Right lung (tissue), 2 donors: ENCODE measurements at regions not wholly inside any gene's neighbourhood (a gene's known extent, or its start where the extent isn't known, plus 50 kb on each side); places are given as distances from the start of the nearest gene placed in this dataset.

Experiments used
- DNase-seq, 2 donors: peaks; one replicate each; pipeline ENCODE4 v3.0.0-alpha.2; 2013

DNA sequence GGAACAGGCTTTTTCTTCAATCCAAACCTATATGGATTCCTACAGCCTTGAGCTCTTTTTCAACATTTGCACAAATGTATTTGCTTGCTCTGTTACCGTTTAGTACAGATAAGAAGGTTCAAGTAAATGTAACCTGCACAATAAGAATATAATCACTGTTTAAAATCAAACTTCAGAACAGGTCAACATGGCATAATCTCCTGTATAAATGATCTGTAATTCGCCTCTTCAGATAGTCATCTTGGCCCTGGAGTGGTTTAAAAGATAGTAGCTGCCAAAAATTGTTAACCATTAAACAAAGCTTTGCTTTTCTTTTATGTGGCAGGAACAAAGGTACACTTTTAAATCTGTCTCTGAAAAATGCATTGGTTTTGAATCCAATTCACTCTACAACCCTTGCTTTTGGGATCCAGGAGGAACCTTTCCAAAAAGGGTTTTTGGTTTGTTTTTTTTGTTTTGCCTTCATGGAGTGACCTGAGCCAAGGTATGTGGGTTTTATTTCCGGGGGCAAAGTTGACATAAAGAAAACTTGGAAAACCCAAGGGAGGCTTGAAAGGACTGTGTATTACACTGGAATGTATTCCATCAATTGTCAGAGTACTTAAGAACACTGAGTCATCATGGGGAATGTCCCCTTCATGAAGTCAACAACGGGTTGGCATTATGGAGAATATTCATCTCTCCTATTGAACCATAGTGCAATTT, 210.4 kb upstream of the HCCS start:
- no peak for DNase-seq

- DNase-seq, result no peak
Observed at GRCh38 chrX:10901290-10901633, 209.9 kb upstream of the HCCS start.

DNA sequence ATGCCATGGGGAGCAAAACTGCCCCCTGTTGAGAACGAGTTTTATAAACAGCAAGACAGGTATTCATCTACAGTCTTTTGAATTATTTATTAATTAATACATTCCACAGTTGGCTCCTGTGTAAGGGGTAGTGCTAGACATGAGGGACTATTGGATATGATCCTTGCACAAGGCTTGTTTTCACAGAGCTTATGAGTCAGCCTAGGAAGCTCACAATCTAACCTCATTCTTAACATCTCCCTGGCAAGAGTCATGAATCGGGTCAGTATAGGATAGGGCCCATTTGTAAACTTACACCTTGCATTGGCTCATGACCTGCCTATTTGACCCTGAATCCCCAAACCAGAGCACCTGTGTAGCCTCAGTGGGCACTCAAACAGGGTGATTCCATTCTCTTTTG, 209.1 kb upstream of the HCCS start:
- DNase-seq, result no peak

- no peak for DNase-seq
Observed at GRCh38 chrX:10903523-10903922, 207.6 kb upstream of the HCCS start.

DNA sequence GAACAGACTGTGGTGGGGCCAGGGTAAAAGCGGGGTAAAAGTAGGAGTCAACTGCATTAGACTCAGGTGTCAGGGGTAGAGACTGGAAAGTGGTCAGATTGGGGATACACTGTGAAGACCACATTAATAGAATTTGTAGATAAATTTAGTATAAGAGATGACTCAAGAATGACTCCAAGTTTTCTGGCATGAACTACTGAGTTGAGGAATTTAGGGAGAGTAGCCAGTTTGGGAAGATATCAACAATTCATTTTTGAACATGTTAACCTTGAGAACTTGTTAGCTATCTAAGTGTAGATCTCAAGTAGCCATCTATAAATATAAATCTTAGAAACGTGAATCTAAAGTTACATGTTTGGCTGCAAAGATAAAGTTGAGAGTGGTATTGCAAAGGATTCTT, 206.9 kb upstream of the HCCS start:
- no peak for DNase-seq

DNA sequence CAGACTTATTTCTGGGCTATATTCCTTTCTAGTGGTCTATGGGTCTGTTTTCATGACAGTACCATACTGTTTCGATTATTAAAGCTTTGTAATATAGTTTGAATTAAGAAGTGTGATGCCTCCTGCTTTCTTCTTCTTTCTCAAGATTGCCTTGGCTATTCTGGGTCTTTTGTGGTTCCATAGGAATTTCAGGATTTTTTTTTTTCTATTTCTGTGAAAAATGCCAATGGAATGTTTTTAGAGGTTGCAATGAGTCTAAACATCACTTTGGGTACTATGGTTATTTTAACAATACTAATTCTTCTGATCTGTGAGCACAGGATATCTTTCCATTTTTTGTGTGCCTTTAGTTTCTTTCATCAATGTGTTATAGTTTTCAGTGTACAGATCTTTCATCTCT, 204.3 kb upstream of the HCCS start:
- DNase-seq, result no peak

DNA sequence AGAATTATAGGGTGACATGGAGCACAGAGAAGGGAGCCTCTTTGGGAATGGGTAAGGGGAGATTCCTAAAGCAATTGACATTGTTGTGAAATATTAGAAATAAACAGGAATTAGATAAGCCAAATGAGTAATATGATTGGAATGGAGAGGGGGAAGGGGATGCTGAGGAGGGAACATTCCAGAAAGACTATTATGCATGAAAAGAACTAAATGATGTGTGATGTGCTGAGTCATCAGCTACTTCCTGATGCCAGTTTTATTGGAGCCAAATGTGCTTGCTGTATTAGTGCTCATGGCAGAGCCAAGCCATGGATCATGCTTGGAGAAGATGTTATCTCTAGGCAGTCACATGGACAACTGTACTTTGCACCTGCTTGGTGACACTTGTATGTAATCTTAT, 189.0 kb upstream of the HCCS start:
- DNase-seq, result no peak

DNA sequence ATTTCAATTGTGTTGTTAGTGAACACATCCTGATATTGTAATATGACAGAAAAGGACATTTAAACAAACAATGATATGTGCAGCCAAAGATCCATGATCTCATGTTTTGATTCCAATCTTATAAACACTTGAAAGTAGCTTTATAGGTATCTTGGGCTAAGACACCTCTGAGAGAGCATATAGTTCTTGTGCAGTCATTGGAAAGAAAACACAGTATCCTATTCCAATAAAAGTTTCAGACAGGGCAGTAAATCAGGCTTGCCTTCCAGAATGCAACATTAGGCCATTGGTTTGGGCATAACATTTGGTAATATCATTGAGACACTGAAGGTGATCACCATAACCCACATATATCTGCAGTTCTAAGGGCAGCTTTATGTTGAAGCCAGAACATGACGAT, 188.3 kb upstream of the HCCS start:
- no peak for DNase-seq

DNA sequence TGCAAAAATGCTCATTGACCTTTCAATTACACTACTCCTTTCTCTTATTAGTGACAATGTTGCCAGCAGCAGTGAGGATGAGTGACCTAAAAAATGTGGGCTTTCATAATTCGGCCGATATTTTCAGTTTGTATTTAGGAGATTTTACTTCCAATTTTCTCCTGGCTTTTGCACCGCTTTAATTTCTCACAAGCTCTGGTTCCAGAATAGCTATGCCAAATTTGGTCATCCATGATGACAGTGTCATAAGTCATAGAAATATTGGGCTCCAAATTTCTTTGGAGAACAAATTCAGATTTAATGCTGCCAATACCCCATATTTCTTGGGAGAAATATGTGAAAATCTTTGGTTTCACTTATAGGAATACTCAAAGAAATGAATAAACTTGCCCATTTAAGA, 187.7 kb upstream of the HCCS start:
- no peak for DNase-seq

DNA sequence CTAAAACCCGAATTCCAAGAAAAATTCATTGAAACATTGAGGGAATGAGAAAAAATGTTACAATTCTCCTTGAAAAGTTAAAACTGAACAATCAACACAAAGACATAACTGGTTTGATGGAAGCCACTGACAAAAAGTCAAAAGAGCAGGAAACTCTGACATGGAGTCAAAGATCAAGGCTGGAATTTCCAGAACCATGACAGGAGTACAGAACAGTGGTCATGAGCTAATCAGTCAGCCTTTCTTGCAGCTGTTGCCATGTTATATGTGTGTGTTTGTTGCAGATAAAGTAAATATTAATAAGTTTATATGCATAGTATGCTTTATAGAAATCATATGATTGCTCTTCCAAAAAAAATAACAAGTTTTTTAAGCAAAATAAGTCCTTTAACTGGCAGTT, 184.7 kb upstream of the HCCS start:
- no peak for DNase-seq

GRCh38 chrX:10926891-10927290, 184.2 kb upstream of the HCCS start:
- no peak for DNase-seq

GRCh38 chrX:10929747-10930146, 181.4 kb upstream of the HCCS start:
- no peak for DNase-seq

- no peak for DNase-seq
Observed at GRCh38 chrX:10930151-10930550, 181.0 kb upstream of the HCCS start.

- DNase-seq, result no peak
Observed at GRCh38 chrX:10931976-10932375, 179.2 kb upstream of the HCCS start.

GRCh38 chrX:10932842-10933440, 178.2 kb upstream of the HCCS start:
- DNase-seq, result peak; percentile 39 to 51

- no peak for DNase-seq
Observed at GRCh38 chrX:10935501-10935900, 175.6 kb upstream of the HCCS start.

DNA sequence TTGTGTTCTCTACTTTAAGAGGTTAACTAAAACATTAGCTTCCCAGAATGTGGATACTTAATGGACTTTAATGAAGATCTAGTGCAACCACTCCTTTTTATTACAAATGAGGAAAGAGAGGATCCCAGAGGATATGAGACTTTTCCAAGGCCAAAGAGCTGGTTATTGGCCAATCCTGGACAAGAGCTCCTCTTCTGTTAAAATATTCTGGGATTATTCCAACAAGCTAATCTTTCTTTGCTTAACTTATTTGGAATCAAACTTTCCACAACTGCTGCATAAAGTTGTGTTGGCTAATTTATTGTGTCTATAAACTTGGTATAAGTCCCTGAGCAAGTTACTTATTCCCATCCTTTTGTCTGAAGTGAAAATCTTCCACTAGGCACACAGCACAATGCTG, 174.2 kb upstream of the HCCS start:
- DNase-seq, result no peak

GRCh38 chrX:10938365-10938923, 172.7 kb upstream of the HCCS start:
- DNase-seq, result peak in 1 of 2 donors; percentile 33

- no peak for DNase-seq
Observed at GRCh38 chrX:10939424-10939823, 171.7 kb upstream of the HCCS start.

DNA sequence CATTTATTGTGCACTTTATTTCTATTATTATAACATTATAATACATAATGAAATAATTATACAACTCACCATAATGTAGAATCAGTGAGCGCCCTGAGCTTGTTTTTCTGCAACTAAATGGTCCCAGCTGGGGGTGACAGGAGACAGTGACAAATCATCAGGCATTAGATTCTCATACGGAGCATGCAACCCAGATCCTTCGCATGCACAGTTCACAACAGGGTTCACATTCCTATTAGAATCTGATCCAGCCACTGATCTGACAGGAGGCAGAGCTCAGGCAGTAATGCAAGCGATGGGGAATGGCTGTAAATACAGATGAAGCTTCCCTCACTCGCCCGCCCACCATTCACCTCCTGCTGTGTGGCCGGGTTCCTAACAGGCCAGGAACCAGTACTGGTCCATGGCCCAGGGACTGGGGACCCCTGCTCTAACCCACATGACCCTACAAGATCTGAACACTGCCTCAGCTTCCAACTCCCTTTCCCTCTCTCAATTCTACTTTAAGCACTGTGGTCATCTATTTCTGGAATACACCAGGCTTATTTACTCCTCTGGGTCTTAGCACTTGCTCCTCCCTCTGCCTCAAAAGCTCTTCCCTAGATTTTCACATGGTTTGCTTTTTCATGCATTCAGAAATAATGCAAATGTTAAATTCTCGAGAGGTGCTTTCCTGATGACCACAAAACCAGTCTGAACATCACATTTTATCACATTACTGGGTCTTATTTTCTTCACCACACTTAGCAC, 166.8 kb upstream of the HCCS start:
- no peak for DNase-seq

GRCh38 chrX:10945498-10945897, 165.6 kb upstream of the HCCS start:
- DNase-seq, result no peak

DNA sequence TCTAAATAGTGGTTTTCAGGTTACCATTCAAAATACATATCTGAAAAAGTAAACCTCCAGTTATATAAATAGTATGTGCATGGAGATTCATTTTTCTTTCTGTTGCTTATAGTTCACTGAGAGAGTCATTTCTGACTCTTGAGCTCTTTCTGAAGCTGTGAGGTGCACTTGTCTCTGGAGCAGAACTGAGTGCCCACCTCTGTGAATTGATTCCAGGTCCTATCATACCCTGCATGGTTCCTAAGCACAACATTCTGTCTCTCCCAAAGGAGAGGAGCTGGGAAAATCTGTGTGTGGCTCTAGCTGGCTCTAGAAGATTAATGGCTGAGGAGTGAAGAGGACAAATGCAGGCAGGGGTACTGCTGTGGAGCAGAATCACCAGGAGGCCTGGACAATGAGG, 161.6 kb upstream of the HCCS start:
- no peak for DNase-seq

DNA sequence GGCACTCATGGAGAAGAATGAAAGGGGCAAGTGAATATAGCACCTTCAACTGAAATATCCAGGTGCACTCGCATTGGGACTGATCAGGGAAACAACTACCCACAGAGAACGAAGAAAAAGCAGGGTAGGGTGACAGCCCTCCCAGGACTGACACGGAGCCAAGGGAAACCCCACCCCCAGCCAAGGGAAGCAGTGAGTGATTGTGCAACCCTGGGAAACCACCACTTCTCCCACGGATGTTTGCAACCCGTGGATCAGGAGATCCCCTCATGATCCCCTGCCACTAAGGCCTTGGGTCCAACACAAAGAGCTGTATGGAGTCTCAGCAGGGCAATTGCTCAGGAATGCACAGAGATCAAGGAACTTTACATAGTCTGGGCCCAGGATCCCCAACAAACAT, 158.5 kb upstream of the HCCS start:
- no peak for DNase-seq
